SK-N-SH (cell line): ENCODE measurements at regions not wholly inside any gene's neighbourhood (a gene's known extent, or its start where the extent isn't known, plus 50 kb on each side); places are given as distances from the start of the nearest gene placed in this dataset.

Experiments
- CHD2 ChIP-seq: fragments of 150-350 bp; IDR thresholded peaks from 2 replicates; pipeline ENCODE4 v1.6.1; 2018; ENCODE audit warnings: low read length; ENCODE audit not compliant: partially characterized antibody
- EP300 ChIP-seq, 2 experiments: IDR thresholded peaks; 2 replicates each; pipeline versions ENCODE4 v1.4.0 to v1.6.1; 2012; ENCODE audit warnings: borderline replicate concordance in 1 of 2, low read depth in 1 of 2, low read length in 1 of 2
- JUND ChIP-seq: IDR thresholded peaks from 2 replicates; pipeline ENCODE4 v1.4.0; 2012
- TCF12 ChIP-seq: IDR thresholded peaks from 2 replicates; pipeline ENCODE4 v1.4.0; 2012
- TF ChIP-seq, protein P1 (sequence below): fragments of 200-600 bp; sonication (generic); IDR thresholded peaks from 2 replicates; pipeline ENCODE4 v1.6.1; 2017; ENCODE audit warnings: antibody characterized with exemption, mild to moderate bottlenecking, moderate library complexity

DNA sequence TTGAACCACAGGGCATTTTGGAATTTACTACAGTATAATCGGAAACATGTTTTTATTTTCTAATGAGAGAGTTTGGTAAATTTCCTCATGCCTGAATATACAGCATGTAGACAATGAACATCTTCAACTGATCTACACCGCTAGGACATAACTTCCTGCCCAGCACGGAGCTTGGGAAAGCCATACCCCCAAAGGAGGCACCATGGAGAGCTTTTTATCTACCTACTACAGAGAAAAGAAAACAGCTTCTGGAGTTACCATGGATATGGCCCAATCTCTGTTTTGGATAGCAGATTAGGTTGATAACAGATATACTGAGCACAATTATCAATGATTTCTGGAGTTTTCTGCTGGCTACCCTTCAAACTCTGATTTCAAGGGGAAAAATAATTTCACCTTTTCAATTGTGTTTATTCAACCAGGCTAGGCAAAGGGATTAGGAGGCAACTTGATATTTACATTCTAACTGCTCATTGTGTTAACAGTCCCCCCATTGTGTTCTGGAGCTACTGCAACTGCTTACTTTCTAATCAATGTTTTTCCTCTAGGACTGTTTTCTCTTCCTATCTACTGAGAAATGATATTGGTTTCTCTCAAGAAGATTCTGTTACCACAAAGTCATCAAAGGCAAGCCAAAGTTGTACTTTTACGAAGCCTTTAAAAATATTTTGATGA lies 123.0 kb upstream of the ARHGAP28 start:
- TF ChIP-seq JUND (no peak), CHD2 (no peak), TCF12 (no peak), EP300 (IDR thresholded peaks at IDR 0.05; ENCODE audit: borderline replicate concordance in 1 of 2, low read depth in 1 of 2, low read length in 1 of 2) (no peak)
- TF ChIP-seq, protein P1, sequence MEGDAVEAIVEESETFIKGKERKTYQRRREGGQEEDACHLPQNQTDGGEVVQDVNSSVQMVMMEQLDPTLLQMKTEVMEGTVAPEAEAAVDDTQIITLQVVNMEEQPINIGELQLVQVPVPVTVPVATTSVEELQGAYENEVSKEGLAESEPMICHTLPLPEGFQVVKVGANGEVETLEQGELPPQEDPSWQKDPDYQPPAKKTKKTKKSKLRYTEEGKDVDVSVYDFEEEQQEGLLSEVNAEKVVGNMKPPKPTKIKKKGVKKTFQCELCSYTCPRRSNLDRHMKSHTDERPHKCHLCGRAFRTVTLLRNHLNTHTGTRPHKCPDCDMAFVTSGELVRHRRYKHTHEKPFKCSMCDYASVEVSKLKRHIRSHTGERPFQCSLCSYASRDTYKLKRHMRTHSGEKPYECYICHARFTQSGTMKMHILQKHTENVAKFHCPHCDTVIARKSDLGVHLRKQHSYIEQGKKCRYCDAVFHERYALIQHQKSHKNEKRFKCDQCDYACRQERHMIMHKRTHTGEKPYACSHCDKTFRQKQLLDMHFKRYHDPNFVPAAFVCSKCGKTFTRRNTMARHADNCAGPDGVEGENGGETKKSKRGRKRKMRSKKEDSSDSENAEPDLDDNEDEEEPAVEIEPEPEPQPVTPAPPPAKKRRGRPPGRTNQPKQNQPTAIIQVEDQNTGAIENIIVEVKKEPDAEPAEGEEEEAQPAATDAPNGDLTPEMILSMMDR: no peak
